Neural cell (in vitro differentiated cells): ENCODE measurements at regions not wholly inside any gene's neighbourhood (a gene's known extent, or its start where the extent isn't known, plus 50 kb on each side); places are given as distances from the start of the nearest gene placed in this dataset.

Experiments used
- H2AFZ ChIP-seq: fragments of 200-600, 300-800 bp; sonication (generic), shearing (Covaris generic); 2 replicates; pipeline ENCODE4 v1.6.0; 2014; ENCODE audit warnings: low read depth, mild to moderate bottlenecking, antibody characterized with exemption, low read length, moderate library complexity
- H3F3A ChIP-seq: fragments of 200-600 bp; shearing (Covaris generic); 2 replicates; pipeline ENCODE4 v1.6.1; 2016; ENCODE audit warnings: mild to moderate bottlenecking, moderate library complexity, mixed read lengths, antibody characterized with exemption, low read length; ENCODE audit not compliant: insufficient read depth, poor library complexity, severe bottlenecking
- H3K27ac ChIP-seq: fragments of 200-600, 300-800 bp; sonication (generic), shearing (Covaris generic); 2 replicates; pipeline ENCODE4 v1.5.1; 2014; ENCODE audit warnings: mild to moderate bottlenecking, low read length, moderate library complexity
- H3K27me3 ChIP-seq: fragments of 300-800, 200-600 bp; sonication (generic), shearing (Covaris generic); 2 replicates; pipeline ENCODE4 v1.6.0; 2014; ENCODE audit warnings: mild to moderate bottlenecking, low read depth, low read length, moderate library complexity; ENCODE audit not compliant: insufficient read depth
- H3K36me3 ChIP-seq: fragments of 300-800, 200-600 bp; sonication (generic), shearing (Covaris generic); 2 replicates; pipeline ENCODE4 v1.5.1; 2014; ENCODE audit warnings: mild to moderate bottlenecking, antibody characterized with exemption, low read length, moderate library complexity; ENCODE audit not compliant: insufficient read depth
- H3K4me2 ChIP-seq: fragments of 300-800, 200-600 bp; sonication (generic), shearing (Covaris generic); 2 replicates; pipeline ENCODE4 v1.6.0; 2014; ENCODE audit warnings: mild to moderate bottlenecking, low read length
- H3K4me3 ChIP-seq: fragments of 300-800, 200-600 bp; sonication (generic), shearing (Covaris generic); 2 replicates; pipeline ENCODE4 v1.5.1; 2014; ENCODE audit warnings: mild to moderate bottlenecking, low read length, moderate library complexity
- H3K79me2 ChIP-seq: fragments of 200-600 bp; shearing (Covaris generic); replicated peaks from 2 replicates; pipeline ENCODE4 v1.6.0; 2014; ENCODE audit warnings: mild to moderate bottlenecking, low read length, moderate library complexity; ENCODE audit not compliant: insufficient read depth
- H3K9ac ChIP-seq: fragments of 300-800, 200-600 bp; sonication (generic), shearing (Covaris generic); 2 replicates; pipeline ENCODE4 v1.6.1; 2016; ENCODE audit warnings: mild to moderate bottlenecking, low read length, mixed read lengths
- H3K9me2 ChIP-seq: fragments of 200-600 bp; shearing (Covaris generic); 2 replicates; pipeline ENCODE4 v1.6.1; 2016; ENCODE audit warnings: mild to moderate bottlenecking, low read length, mixed read lengths; ENCODE audit not compliant: insufficient read depth
- H3K9me3 ChIP-seq: fragments of 200-600, 300-800 bp; sonication (generic), shearing (Covaris generic); 2 replicates; pipeline ENCODE4 v1.6.1; 2016; ENCODE audit warnings: mild to moderate bottlenecking, mixed run types, low read length, moderate library complexity, mixed read lengths
- H4K20me1 ChIP-seq: fragments of 200-600 bp; shearing (Covaris generic); 2 replicates; pipeline ENCODE4 v1.6.1; 2016; ENCODE audit warnings: mild to moderate bottlenecking, mixed run types; ENCODE audit not compliant: insufficient read depth
- CTCF ChIP-seq: fragments of 450-650 bp; IDR thresholded peaks from 2 replicates; pipeline ENCODE4 v1.5.1; 2014; ENCODE audit warnings: antibody characterized with exemption, mild to moderate bottlenecking, moderate library complexity; ENCODE audit not compliant: poor library complexity, severe bottlenecking
- EP300 ChIP-seq: fragments of 450-650 bp; conservative IDR thresholded peaks from 2 replicates; pipeline ENCODE4 v1.6.1; 2014; ENCODE audit warnings: antibody characterized with exemption, mild to moderate bottlenecking, moderate library complexity; ENCODE audit not compliant: poor library complexity, severe bottlenecking
- EZH2 ChIP-seq: fragments of 200-600, 300-800 bp; shearing (Covaris generic), sonication (generic); IDR thresholded peaks from 2 replicates; pipeline ENCODE4 v1.6.1; 2014; ENCODE audit warnings: antibody characterized with exemption, low read length, borderline replicate concordance, mild to moderate bottlenecking; ENCODE audit not compliant: insufficient read depth, poor library complexity, severe bottlenecking
- MXI1 ChIP-seq: fragments of 450-650 bp; conservative IDR thresholded peaks from 2 replicates; pipeline ENCODE4 v1.6.1; 2014; ENCODE audit warnings: antibody characterized with exemption, mild to moderate bottlenecking; ENCODE audit not compliant: poor library complexity, severe bottlenecking
- POLR2AphosphoS5 ChIP-seq: IDR thresholded peaks from 2 replicates; pipeline ENCODE4 v1.6.1; 2012
- RAD21 ChIP-seq: fragments of 450-650 bp; conservative IDR thresholded peaks from 2 replicates; pipeline ENCODE4 v1.6.1; 2014; ENCODE audit warnings: antibody characterized with exemption, mild to moderate bottlenecking, moderate library complexity
- REST ChIP-seq: IDR thresholded peaks from 2 replicates; pipeline ENCODE4 v1.6.1; 2012; ENCODE audit warnings: borderline replicate concordance
- SMC3 ChIP-seq: fragments of 450-650 bp; conservative IDR thresholded peaks from 2 replicates; pipeline ENCODE4 v1.6.1; 2014; ENCODE audit warnings: antibody characterized with exemption, mild to moderate bottlenecking, moderate library complexity; ENCODE audit not compliant: poor library complexity
- TAF1 ChIP-seq: IDR thresholded peaks from 2 replicates; pipeline ENCODE4 v1.6.1; 2012; ENCODE audit warnings: low read depth

DNA sequence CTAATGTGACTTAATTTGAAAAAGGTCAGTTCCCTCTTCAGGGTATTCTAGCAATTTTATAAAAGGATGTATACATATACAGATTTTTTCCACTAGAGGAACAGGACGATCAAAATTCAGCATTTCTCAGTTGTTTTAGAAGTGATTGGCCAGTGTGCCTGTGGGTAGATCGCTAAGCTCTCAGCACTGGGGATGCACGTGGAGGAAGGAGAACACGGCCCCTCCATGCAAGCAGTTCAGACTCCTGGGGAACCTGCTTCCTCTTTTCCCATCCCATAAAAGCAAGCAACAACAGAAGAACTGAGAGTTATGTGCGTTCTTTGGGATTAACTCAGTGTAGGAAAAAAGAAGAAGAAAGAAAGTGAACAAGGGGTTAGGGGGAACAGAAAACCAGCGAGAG is 328.8 kb downstream of the FOXO1 start:
- Histone ChIP-seq H3K27me3 (no peaks in the 10 kb centered on the region), H3K36me3 (no peaks in the 10 kb centered on the region), H3K4me2 (no peak overlapping the region), H3F3A (no peaks in the 10 kb centered on the region), H2AFZ (no peak overlapping the region), H3K9me2 (no peaks in the 10 kb centered on the region), H3K79me2 (no peaks in the 10 kb centered on the region), H3K9me3 (no peaks in the 10 kb centered on the region), H3K4me3 (no peak overlapping the region), H4K20me1 (no peaks in the 10 kb centered on the region), H3K9ac (no peak overlapping the region), H3K27ac (no peak overlapping the region)
- no peak for TF ChIP-seq REST
- TF ChIP-seq TAF1 = no peak
- TF ChIP-seq MXI1 = no peak
- no peak for TF ChIP-seq EP300
- no peak for TF ChIP-seq CTCF
- TF ChIP-seq EZH2 = no peak
- TF ChIP-seq POLR2AphosphoS5 = no peak
- no peak for TF ChIP-seq SMC3
- TF ChIP-seq RAD21 = no peak

DNA sequence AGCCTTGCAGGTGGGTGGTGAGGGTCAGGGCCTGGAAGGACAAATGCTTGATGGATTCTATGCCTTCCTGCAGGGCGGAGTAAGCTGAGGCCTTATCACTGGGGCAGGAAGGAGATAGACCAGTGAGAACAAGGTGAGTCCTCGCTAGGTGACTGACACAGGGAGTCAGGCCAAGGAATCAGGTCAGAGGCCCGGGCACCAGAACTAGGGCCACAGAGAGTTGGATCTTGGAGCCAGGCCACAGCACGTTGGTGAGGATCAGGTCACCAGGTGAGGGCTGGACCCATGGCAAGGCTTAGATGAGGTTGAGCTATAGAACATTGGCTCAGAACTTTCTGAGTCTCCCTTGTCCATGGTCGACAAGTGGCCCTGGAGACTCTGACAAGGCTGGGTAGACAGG is 328.2 kb downstream of the FOXO1 start:
- no peak overlapping the region for H3K4me2 ChIP-seq

More for the DNA sequence above, 328.2 kb downstream of the FOXO1 start:
- Histone ChIP-seq H3F3A (no peaks in the 10 kb centered on the region), H3K27ac (no peak overlapping the region), H2AFZ (no peak overlapping the region), H3K9ac (no peak overlapping the region), H3K27me3 (no peaks in the 10 kb centered on the region), H4K20me1 (no peaks in the 10 kb centered on the region), H3K9me3 (no peaks in the 10 kb centered on the region), H3K79me2 (no peaks in the 10 kb centered on the region), H3K9me2 (no peaks in the 10 kb centered on the region), H3K36me3 (no peaks in the 10 kb centered on the region), H3K4me3 (no peak overlapping the region)
- no peak for TF ChIP-seq EZH2
- TF ChIP-seq MXI1 = no peak
- no peak for TF ChIP-seq SMC3
- TF ChIP-seq TAF1 = no peak
- TF ChIP-seq RAD21 = no peak
- TF ChIP-seq POLR2AphosphoS5 = no peak
- no peak for TF ChIP-seq REST
- TF ChIP-seq EP300 = no peak
- no peak for TF ChIP-seq CTCF
